NCI-H187 treated with DMSO at 0.1 percent for 48 hours (cell line): ENCODE measurements at regions not wholly inside any gene's neighbourhood (a gene's known extent, or its start where the extent isn't known, plus 50 kb on each side); places are given as distances from the start of the nearest gene placed in this dataset.

ENCODE experiments used
- DNase-seq: peaks from one replicate; lab custom pipeline; 2025; lab: John Stamatoyannopoulos, UW

DNA sequence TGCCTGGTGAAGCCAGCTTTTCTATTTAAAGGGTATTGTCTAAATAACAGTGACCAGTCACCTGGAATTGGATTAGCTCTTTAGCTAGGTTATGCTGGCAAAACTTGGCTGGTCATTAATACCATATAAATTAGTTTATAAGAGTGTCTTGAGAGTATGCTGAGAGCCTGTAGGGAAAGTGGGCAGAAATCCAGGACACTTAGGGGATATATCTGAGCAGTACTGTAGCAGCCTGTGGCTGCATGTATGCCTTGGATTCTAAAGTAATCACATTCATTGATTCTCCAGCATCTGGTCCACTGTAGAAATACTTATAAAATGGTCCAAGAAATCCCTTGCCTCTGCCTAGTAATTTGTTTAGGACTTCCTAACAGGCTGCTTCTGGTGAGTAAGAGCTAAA, 288.9 kb upstream of the DMAC1 start:
- DNase-seq, result no peak

- peak; percentile 60 for DNase-seq
These were observed 286.4 kb upstream of the DMAC1 start for GRCh38 chr9:8085986-8086385.

- DNase-seq, result no peak
These were observed 279.1 kb upstream of the DMAC1 start for GRCh38 chr9:8078641-8079140.

GRCh38 chr9:8074713-8075286, 275.2 kb upstream of the DMAC1 start:
- no peak for DNase-seq

DNA sequence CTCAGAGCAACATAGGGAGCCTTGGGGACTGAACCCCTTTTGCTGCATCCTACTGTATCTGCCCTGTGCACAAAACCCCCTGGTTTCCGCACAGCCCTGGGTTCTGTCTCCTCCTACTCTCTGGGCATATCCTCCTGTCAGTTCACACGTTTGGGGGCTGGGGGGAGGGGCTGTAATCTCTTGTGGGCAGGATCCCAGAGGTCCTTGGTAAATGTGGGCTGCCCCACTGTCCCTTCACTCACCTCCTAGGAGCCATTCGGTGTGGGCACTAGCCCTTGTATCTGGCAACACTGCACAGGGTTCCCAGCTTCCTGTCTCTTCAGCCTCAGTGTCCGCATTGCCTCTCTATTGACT, 271.8 kb upstream of the DMAC1 start:
- DNase-seq, result no peak

- no peak for DNase-seq
These were observed 271.3 kb upstream of the DMAC1 start for GRCh38 chr9:8070779-8071444.

- no peak for DNase-seq
These were observed 262.9 kb upstream of the DMAC1 start for GRCh38 chr9:8062459-8062858.

- no peak for DNase-seq
These were observed 253.9 kb upstream of the DMAC1 start for GRCh38 chr9:8053501-8053900.

DNA sequence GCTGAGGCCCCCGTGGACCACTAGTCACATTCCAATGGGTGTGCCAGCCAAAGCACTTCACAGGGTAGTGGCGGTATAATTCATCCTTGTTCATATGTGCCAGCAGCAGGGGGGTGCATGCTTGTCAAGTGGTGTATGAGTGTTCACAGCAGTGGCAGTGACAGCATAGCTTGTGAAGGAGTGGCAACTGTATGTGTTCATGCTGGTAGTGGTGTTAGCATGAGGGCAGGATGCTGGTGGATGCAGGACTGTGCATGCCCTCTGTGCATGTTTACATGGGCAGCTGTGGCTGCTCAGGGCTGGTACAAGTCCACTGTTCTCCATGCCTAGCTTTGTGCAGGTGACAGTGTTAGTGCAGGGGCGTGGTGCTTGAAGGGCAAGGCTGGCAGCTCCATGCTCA, 253.4 kb upstream of the DMAC1 start:
- DNase-seq, result no peak

GRCh38 chr9:8037745-8038144, 238.2 kb upstream of the DMAC1 start:
- no peak for DNase-seq

DNA sequence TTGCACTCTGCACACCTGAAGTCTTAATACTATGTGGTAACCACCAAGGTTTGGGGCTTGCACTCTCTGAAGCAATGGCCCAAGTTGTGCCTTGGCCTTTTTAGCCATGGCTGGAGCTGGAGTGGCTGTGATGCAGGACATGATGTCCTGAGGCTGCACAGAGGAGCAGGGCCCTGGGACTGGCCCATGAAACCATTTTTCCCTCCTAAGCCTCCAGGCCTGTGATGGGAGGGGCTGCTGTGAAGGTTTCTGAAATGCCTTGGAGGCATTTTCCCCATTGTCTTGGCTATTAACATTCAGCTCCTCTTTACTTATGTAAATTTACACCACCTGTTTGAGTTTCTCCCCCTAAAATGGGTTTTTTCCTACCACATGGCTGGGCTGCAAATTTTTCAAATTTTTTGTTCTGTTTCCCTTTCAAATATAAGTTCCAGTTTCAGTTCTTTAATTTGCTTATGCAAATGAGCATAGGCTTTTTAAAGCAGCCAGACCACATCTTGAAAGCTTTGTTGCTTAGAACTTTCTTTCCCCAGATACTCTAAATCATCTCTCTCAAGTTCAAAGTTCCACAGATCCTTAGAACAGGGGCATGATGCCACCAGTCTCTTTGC, 237.4 kb upstream of the DMAC1 start:
- no peak for DNase-seq

DNA sequence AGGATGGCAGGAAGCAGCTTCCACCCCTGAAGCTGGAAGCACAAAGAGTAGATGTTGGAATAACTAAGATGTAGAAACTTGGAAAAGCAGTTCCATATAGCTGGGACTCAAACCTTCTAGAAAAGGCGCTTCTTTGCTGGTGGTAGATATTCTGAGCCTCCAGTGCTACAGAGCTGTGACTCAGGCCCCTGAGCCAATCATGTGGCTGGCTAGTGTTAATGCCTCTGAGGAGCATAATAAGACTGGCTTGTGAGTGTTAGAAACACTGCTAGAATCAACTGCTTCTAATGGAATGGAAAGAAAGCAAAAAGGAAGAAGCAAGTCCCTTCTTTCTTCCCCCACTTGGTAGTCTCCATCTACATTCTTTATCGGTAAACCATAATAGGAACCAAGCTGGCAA, 234.2 kb upstream of the DMAC1 start:
- DNase-seq, result no peak

GRCh38 chr9:8030095-8030494, 230.5 kb upstream of the DMAC1 start:
- no peak for DNase-seq

- DNase-seq, result no peak
These were observed 227.8 kb upstream of the DMAC1 start for GRCh38 chr9:8027351-8027750.

DNA sequence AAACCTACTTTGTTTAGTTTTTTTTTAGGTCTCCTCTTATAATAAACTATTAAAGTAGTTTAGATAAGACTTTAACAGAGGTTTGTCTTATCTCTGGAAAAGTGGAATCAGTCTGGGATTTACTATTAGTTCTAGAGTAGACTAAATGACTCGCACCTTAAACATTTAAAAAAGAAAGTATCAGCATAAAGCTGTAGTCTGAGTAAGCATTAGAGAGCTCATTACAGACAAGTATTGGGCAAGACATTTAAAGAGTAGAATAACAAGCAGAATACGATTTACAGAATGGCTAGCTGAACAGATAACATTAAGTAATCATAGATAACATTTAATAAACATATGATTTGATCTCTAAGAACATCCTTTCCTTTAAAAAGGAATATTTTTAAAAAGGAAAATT, 226.0 kb upstream of the DMAC1 start:
- DNase-seq, result no peak

DNA sequence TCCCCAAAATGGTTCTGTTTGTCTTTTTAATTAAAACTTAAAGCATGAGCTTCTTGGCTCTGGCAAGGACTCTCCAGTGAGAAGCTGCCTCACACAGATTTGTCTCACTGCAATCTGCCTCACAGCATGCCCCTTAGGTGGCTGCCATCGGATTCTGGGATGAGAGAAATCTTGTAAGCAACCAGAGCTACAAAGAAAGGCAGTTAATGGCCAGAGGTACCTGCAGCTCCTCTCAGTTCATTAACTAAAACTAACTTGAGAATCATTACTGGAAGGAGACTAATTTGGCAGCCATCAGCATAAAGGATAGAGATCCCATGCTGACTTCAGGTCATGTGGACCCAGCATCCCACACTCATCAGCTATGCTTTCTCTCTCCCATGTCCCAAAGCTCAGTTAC, 220.6 kb upstream of the DMAC1 start:
- DNase-seq, result no peak

GRCh38 chr9:8019636-8020035, 220.1 kb upstream of the DMAC1 start:
- no peak for DNase-seq

DNA sequence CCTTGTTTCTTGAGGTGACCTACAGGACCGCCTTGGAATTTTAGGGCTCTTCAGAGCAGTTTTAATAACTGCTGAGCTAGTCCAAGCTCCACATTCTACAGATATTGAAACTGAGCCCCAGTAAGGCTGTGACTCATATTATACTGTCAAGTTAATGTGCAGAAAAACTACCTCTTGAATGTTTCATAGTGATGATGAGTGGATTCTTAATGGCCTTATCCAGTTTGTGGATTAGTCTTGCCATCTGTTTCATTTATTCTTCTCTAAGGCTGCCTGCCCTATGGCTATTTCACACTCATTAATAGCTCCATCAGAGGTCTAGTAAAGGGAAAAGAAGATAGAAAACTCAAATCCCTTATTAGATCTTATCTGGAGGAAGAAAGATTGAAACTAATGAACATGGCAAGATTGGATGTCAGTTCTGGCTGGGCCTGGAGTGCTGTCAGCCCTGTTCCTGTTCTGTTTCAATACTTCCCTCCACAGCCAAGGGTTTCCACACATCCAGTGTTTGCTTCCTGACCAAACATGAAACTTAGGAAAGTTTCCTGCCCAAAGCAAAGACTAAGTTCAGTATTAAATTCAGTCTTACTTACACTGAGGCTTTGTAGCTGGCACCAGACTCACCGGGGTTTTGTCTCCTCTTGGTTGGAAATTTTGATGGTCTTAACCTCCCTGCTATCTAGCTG, 215.6 kb upstream of the DMAC1 start:
- DNase-seq, result no peak

GRCh38 chr9:8012986-8013385, 213.4 kb upstream of the DMAC1 start:
- no peak for DNase-seq

DNA sequence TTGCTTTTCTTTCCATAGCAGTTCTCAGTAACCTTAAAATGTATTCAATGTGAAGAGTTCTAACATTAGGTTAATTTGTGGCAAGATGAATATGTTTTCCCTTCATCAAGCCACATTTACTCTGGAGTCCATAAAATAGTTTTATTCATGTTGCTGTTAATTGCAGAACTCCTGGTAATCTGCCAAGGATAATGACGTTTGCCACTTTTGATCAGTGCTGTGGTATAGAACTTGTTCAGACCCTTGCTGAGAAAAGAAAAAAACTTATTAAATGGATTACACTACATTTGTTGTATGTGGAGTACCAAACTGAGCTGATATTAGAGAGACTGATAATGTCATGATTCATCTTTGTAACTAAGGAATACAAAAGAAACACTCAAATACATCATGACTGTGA, 212.4 kb upstream of the DMAC1 start:
- no peak for DNase-seq

- no peak for DNase-seq
These were observed 197.0 kb upstream of the DMAC1 start for GRCh38 chr9:7996558-7996957.

DNA sequence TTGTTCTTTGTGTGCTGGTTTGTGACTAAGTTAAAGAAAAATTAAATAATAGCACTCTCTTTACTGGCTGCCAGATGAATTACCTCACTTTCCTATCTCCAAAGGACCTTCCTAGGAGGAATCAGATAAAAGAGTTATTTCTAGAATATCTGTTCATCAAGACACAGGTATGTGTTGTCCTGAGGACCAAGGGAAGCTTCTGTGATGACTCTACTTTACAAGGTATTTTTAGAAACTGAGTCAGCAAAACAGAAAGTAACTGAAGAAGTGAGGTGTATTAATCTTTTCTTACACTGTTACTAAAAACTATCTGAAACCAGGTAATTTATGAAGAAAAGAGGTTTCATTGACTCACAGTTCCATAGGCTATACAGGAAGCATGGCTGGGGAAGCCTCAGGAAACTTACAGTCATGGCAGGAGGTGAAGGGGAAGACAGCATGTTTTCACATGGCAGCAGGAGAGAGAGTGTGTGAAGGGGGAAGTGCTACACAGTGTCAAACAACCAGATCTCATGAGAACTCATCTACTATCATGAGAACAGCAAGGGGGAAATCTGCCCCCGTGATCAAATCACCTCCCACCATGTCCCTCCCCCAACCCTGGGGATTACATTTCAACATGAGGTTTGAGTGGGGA, 189.2 kb upstream of the DMAC1 start:
- no peak for DNase-seq

DNA sequence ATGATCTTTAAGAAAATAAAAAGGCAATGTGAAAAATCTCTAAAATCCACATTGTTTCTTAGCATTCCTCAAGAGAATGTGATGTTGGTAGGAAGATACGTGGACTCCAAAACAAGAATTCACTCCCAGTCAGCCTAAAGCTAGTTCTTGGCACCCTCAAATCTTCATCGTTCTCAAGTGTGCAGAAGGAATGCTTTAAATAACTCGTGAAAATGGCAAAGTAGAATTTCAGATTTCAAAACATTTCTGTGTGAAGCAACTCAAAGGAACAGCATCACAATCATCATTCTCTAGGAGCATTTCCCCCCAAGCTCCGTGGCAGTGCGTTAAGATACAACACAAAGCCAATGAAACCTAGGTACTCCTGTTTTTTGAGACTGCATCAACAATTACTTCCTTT, 185.1 kb upstream of the DMAC1 start:
- DNase-seq, result no peak
